Liver (tissue), 8 donors: ENCODE measurements at regions not wholly inside any gene's neighbourhood (a gene's known extent, or its start where the extent isn't known, plus 50 kb on each side); places are given as distances from the start of the nearest gene placed in this dataset.

Source experiments
- DNase-seq: peaks from one replicate; pipeline ENCODE4 v3.0.0-alpha.2; 2017; ENCODE audit warnings: low spot score
- H3K27ac ChIP-seq, 2 donors: one replicate each; pipeline ENCODE4 v1.7.0; 2013; ENCODE audit warnings: inconsistent platforms in 2 of 2, low read length in 2 of 2, control low read depth in 1 of 2, low read depth in 1 of 2, mild to moderate bottlenecking in 1 of 2
- H3K27me3 ChIP-seq, 4 donors: one replicate each; pipeline versions ENCODE4 v1.6.1 to v1.7.0; 2013; ENCODE audit warnings: low read length in 3 of 4, inconsistent platforms in 1 of 4, mild to moderate bottlenecking in 1 of 4, moderate library complexity in 1 of 4; ENCODE audit not compliant: control insufficient read depth in 4 of 4, insufficient read depth in 4 of 4
- H3K36me3 ChIP-seq, 4 donors: one replicate each; pipeline versions ENCODE4 v1.6.1 to v1.7.0; 2013; ENCODE audit warnings: low read length in 3 of 4, mild to moderate bottlenecking in 3 of 4, low read depth in 1 of 4, moderate library complexity in 1 of 4; ENCODE audit not compliant: control insufficient read depth in 4 of 4, insufficient read depth in 3 of 4
- H3K4me1 ChIP-seq, 4 donors: one replicate each; pipeline versions ENCODE4 v1.6.1 to v1.7.0; 2013; ENCODE audit warnings: low read length in 3 of 4, mild to moderate bottlenecking in 3 of 4, moderate library complexity in 1 of 4; ENCODE audit not compliant: control insufficient read depth in 4 of 4, insufficient read depth in 4 of 4
- H3K4me3 ChIP-seq, 3 donors: one replicate each; pipeline versions ENCODE4 v1.6.1 to v1.7.0; 2013; ENCODE audit warnings: low read length in 3 of 3, control low read depth in 1 of 3, low read depth in 1 of 3, mild to moderate bottlenecking in 1 of 3
- H3K9ac ChIP-seq, 2 donors: one replicate each; pipeline ENCODE4 v1.7.0; 2013; ENCODE audit warnings: low read length in 2 of 2, mild to moderate bottlenecking in 2 of 2, moderate library complexity in 2 of 2, control low read depth in 1 of 2, low read depth in 1 of 2
- H3K9me3 ChIP-seq, 4 donors: one replicate each; pipeline versions ENCODE4 v1.6.1 to v1.7.0; 2013; ENCODE audit warnings: low read length in 3 of 4; ENCODE audit not compliant: control insufficient read depth in 4 of 4
- CTCF ChIP-seq: fragments of 150-350 bp; IDR thresholded peaks from 2 replicates; pipeline ENCODE4 v1.5.1; 2017; ENCODE audit warnings: improper control_type of control experiment, low read depth, low read length; ENCODE audit not compliant: missing input control
- FOXA1 ChIP-seq: IDR thresholded peaks from 2 replicates; pipeline ENCODE4 v1.6.1; 2016; ENCODE audit warnings: antibody characterized with exemption
- FOXA2 ChIP-seq: IDR thresholded peaks from 2 replicates; pipeline ENCODE4 v1.6.1; 2016; ENCODE audit warnings: antibody characterized with exemption
- GABPA ChIP-seq, 2 donors: IDR thresholded peaks in 1 of 2; conservative IDR thresholded peaks in 1 of 2; 2 replicates each; pipeline ENCODE4 v1.6.1; 2016; ENCODE audit warnings: antibody characterized with exemption in 2 of 2, mild to moderate bottlenecking in 1 of 2, moderate library complexity in 1 of 2
- HNF4A ChIP-seq, 2 donors: conservative IDR thresholded peaks; 2 replicates each; pipeline ENCODE4 v1.6.1; 2016; ENCODE audit warnings: antibody characterized with exemption in 2 of 2, mild to moderate bottlenecking in 2 of 2
- HNF4G ChIP-seq: IDR thresholded peaks from 2 replicates; pipeline ENCODE4 v1.6.1; 2016; ENCODE audit warnings: antibody characterized with exemption
- NR2F2 ChIP-seq: IDR thresholded peaks from 2 replicates; pipeline ENCODE4 v1.6.1; 2016; ENCODE audit warnings: antibody characterized with exemption
- RAD21 ChIP-seq, 2 donors: IDR thresholded peaks; 2 replicates each; pipeline ENCODE4 v1.6.1; 2016; ENCODE audit warnings: antibody characterized with exemption in 2 of 2, mild to moderate bottlenecking in 2 of 2
- RXRA ChIP-seq, 2 donors: IDR thresholded peaks; 2 replicates each; pipeline ENCODE4 v1.6.1; 2017 to 2018; ENCODE audit warnings: antibody characterized with exemption in 2 of 2, mild to moderate bottlenecking in 1 of 2
- SP1 ChIP-seq: IDR thresholded peaks from 2 replicates; pipeline ENCODE4 v1.6.1; 2018; ENCODE audit warnings: antibody characterized with exemption, mild to moderate bottlenecking
- TAF1 ChIP-seq: conservative IDR thresholded peaks from 2 replicates; pipeline ENCODE4 v1.6.1; 2016; ENCODE audit warnings: antibody characterized with exemption, mild to moderate bottlenecking
- YY1 ChIP-seq: IDR thresholded peaks from 2 replicates; pipeline ENCODE4 v1.6.1; 2016; ENCODE audit warnings: antibody characterized with exemption, mild to moderate bottlenecking
- WGBS: extraction: QIAGEN DNeasy Blood & Tissue Kit; methylation state at CpG from one replicate; pipeline ENCODE4 v1.1.7; 2013; 5-methylcytosine and 5-hydroxymethylcytosine counted together
- TF ChIP-seq, protein P1 (sequence below): IDR thresholded peaks from 2 replicates; pipeline ENCODE4 v1.6.1; 2016; ENCODE audit warnings: antibody characterized with exemption
- TF ChIP-seq, protein P2 (sequence below): IDR thresholded peaks from 2 replicates; pipeline ENCODE4 v1.6.1; 2016; ENCODE audit warnings: antibody characterized with exemption, mild to moderate bottlenecking
- donor health status: healthy.
- donor health status: healthy.
- donor health status: healthy.
- donor health status: healthy.
- donor health status: healthy.

GRCh38 chr3:162602619-162603018 lies 1106.0 kb downstream of the OTOL1 start (continued):
- TF ChIP-seq CTCF, result no peak
- TF ChIP-seq NR2F2, result no peak
- no peak for TF ChIP-seq RXRA (IDR thresholded peaks at IDR 0.05)
- no peak for TF ChIP-seq FOXA1
- TF ChIP-seq, protein P1, sequence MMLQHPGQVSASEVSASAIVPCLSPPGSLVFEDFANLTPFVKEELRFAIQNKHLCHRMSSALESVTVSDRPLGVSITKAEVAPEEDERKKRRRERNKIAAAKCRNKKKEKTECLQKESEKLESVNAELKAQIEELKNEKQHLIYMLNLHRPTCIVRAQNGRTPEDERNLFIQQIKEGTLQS, result no peak
- no peak for TF ChIP-seq RAD21 (IDR thresholded peaks at IDR 0.05)
- TF ChIP-seq HNF4A (conservative IDR thresholded peaks at IDR 0.05), result no peak

GRCh38 chr3:162605651-162606204 lies 1109.1 kb downstream of the OTOL1 start:
- DNase-seq, result no peak
- 60% methylated on average over 4 of the region's 4 CpGs for WGBS
- Histone ChIP-seq H3K27me3 (no peaks in the 10 kb centered on the region), H3K4me1 (no peaks in the 10 kb centered on the region), H3K36me3 (no peaks in the 10 kb centered on the region), H3K9ac (no peak overlapping the region), H3K27ac (no peak overlapping the region), H3K4me3 (no peak overlapping the region), H3K9me3 (no peaks in the 10 kb centered on the region)
- TF ChIP-seq TAF1 (no peak), FOXA2 (no peak), YY1 (no peak), GABPA (IDR thresholded peaks at IDR 0.05 in 1 of 2, conservative IDR thresholded peaks at IDR 0.05 in 1 of 2) (no peak), HNF4A (conservative IDR thresholded peaks at IDR 0.05) (no peak), FOXA1 (no peak), CTCF (no peak), HNF4G (no peak), RXRA (IDR thresholded peaks at IDR 0.05) (no peak), SP1 (no peak)
- TF ChIP-seq, protein P2, sequence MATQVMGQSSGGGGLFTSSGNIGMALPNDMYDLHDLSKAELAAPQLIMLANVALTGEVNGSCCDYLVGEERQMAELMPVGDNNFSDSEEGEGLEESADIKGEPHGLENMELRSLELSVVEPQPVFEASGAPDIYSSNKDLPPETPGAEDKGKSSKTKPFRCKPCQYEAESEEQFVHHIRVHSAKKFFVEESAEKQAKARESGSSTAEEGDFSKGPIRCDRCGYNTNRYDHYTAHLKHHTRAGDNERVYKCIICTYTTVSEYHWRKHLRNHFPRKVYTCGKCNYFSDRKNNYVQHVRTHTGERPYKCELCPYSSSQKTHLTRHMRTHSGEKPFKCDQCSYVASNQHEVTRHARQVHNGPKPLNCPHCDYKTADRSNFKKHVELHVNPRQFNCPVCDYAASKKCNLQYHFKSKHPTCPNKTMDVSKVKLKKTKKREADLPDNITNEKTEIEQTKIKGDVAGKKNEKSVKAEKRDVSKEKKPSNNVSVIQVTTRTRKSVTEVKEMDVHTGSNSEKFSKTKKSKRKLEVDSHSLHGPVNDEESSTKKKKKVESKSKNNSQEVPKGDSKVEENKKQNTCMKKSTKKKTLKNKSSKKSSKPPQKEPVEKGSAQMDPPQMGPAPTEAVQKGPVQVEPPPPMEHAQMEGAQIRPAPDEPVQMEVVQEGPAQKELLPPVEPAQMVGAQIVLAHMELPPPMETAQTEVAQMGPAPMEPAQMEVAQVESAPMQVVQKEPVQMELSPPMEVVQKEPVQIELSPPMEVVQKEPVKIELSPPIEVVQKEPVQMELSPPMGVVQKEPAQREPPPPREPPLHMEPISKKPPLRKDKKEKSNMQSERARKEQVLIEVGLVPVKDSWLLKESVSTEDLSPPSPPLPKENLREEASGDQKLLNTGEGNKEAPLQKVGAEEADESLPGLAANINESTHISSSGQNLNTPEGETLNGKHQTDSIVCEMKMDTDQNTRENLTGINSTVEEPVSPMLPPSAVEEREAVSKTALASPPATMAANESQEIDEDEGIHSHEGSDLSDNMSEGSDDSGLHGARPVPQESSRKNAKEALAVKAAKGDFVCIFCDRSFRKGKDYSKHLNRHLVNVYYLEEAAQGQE, result no peak
- TF ChIP-seq, protein P1, result no peak
